K562 (cell line): ENCODE measurements at regions not wholly inside any gene's neighbourhood (a gene's known extent, or its start where the extent isn't known, plus 50 kb on each side); places are given as distances from the start of the nearest gene placed in this dataset.

ENCODE experiments used
- ATAC-seq: fragments of 200-7000 bp; cut with Tn5 transposase; 3 replicates; pipeline ENCODE4 v1.9.1; 2020; ENCODE audit warnings: moderate library complexity
- BruUV-seq: library from RNA; stranded (reverse); fragments of 400-500 nt; replicated peaks from 2 replicates; lab custom pipeline; 2021; lab: Mats Ljungman, UMichigan
- CTCF ChIA-PET: fragments of 300-600 bp; formaldehyde crosslinking; extraction: SDS; loops from one replicate; lab custom pipeline; 2021; ENCODE audit warnings: low intra/inter-chr PET ratio; lab: Yijun Ruan, JAX
- POLR2A ChIA-PET: fragments of 300-600, 350-650 bp; sonication (Branson Sonifier 250); formaldehyde crosslinking; extraction: SDS; loops from one replicate; lab custom pipeline; 2021; ENCODE audit warnings: antibody characterized with exemption, inconsistent platforms; lab: Yijun Ruan, JAX
- DNase-seq, 4 experiments: peaks; one replicate each; pipeline versions ENCODE4 v3.0.0 to v3.0.0-alpha.2; 2011 to 2018; ENCODE audit warnings: low spot score in 3 of 4, mixed read lengths in 3 of 4; ENCODE audit errors: extremely low read depth in 1 of 4
- FAIRE-seq: peaks from 2 replicates; lab custom pipeline; 2011; peaks lifted over from hg19 to GRCh38; lab: Jason Lieb, UNC
- H2AFZ ChIP-seq: 2 replicates; pipeline ENCODE4 v1.6.0; 2011; ENCODE audit warnings: low read depth, low read length, control low read depth, inconsistent platforms
- H3K27ac ChIP-seq: fragments of 200-600 bp; 3 replicates; pipeline ENCODE4 v1.8.0; 2011; ENCODE audit warnings: low read depth, mild to moderate bottlenecking, control low read depth, inconsistent platforms, low read length, moderate library complexity, mixed read lengths; ENCODE audit errors: extremely low read depth
- H3K27me3 ChIP-seq, 2 experiments: fragments of 300-600 bp in 1 of 2; 2 replicates in 1 of 2; 3 replicates in 1 of 2; pipeline versions ENCODE4 v1.6.0 to v1.8.0; 2011; ENCODE audit warnings: inconsistent platforms in 2 of 2, low read length in 2 of 2, mild to moderate bottlenecking in 1 of 2, mixed read lengths in 1 of 2, moderate library complexity in 1 of 2; ENCODE audit not compliant: control insufficient read depth in 2 of 2, insufficient read depth in 2 of 2
- H3K36me3 ChIP-seq: fragments of 300-600 bp; 3 replicates; pipeline ENCODE4 v1.8.0; 2011; ENCODE audit warnings: mild to moderate bottlenecking, low read length, inconsistent platforms; ENCODE audit not compliant: control insufficient read depth, insufficient read depth
- H3K4me1 ChIP-seq, 2 experiments: fragments of 200-600 bp in 1 of 2; replicated peaks in 1 of 2; 2 replicates in 1 of 2; 3 replicates in 1 of 2; pipeline versions ENCODE4 v1.5.1 to v1.8.0; 2011; ENCODE audit warnings: inconsistent platforms in 2 of 2, low read length in 2 of 2, mild to moderate bottlenecking in 1 of 2, mixed read lengths in 1 of 2, moderate library complexity in 1 of 2; ENCODE audit not compliant: control insufficient read depth in 2 of 2, insufficient read depth in 2 of 2
- H3K4me2 ChIP-seq: 2 replicates; pipeline ENCODE4 v1.6.1; 2011; ENCODE audit warnings: low read length, control low read depth, inconsistent platforms, mixed read lengths; ENCODE audit not compliant: insufficient read depth
- H3K4me3 ChIP-seq: fragments of 200-600 bp; sonication (generic), shearing (Covaris generic); 2 replicates; pipeline ENCODE4 v1.5.1; 2016; ENCODE audit warnings: control low read depth, inconsistent platforms
- H3K79me2 ChIP-seq: fragments of 200-600 bp; 3 replicates; pipeline ENCODE4 v1.8.0; 2011; ENCODE audit warnings: low read length, inconsistent platforms; ENCODE audit not compliant: control insufficient read depth, insufficient read depth
- H3K9ac ChIP-seq, 2 experiments: 2 replicates each; pipeline versions ENCODE4 v1.6.0 to v1.6.1; 2011; ENCODE audit warnings: low read depth in 2 of 2, low read length in 2 of 2, control low read depth in 1 of 2, inconsistent platforms in 1 of 2, mild to moderate bottlenecking in 1 of 2, mixed read lengths in 1 of 2; ENCODE audit not compliant: insufficient read depth in 1 of 2
- H3K9me1 ChIP-seq: one replicate; pipeline ENCODE4 v1.6.0; 2011; ENCODE audit warnings: inconsistent platforms, mild to moderate bottlenecking, low read length, moderate library complexity; ENCODE audit not compliant: control insufficient read depth, insufficient read depth
- H3K9me3 ChIP-seq: replicated peaks from 2 replicates; pipeline ENCODE4 v1.5.1; 2011; ENCODE audit warnings: low read depth, low read length, inconsistent platforms; ENCODE audit not compliant: control insufficient read depth, insufficient read depth
- H4K20me1 ChIP-seq: replicated peaks from 2 replicates; pipeline ENCODE4 v1.6.1; 2011; ENCODE audit warnings: low read length, inconsistent platforms, mixed read lengths; ENCODE audit not compliant: control insufficient read depth, insufficient read depth
- CREBBP ChIP-seq: IDR thresholded peaks from one replicate; pipeline ENCODE4 v1.6.1; 2012; ENCODE audit warnings: low read depth, mild to moderate bottlenecking, control low read depth, inconsistent platforms, low read length
- GTF2A2 ChIP-seq: IDR thresholded peaks from 2 replicates; pipeline ENCODE4 v1.6.1; 2016; ENCODE audit warnings: mild to moderate bottlenecking, missing genetic modification characterization, missing compliant biosample characterization
- MBD2 ChIP-seq: sonication (generic); IDR thresholded peaks from 2 replicates; pipeline ENCODE4 v1.6.1; 2016; ENCODE audit warnings: low read depth, borderline replicate concordance
- NONO ChIP-seq, 2 experiments: fragments of 200-400 bp in 1 of 2; fragments of 450-650 bp in 1 of 2; formaldehyde crosslinking in 1 of 2; IDR thresholded peaks; 2 replicates each; pipeline ENCODE4 v1.6.1; 2017; ENCODE audit warnings: low read depth in 2 of 2, mild to moderate bottlenecking in 2 of 2, moderate library complexity in 2 of 2, low read length in 1 of 2
- POLR2AphosphoS2 ChIP-seq: IDR thresholded peaks from 2 replicates; pipeline ENCODE4 v1.6.1; 2012; ENCODE audit warnings: low read length, improper control_type of control experiment
- RBM25 ChIP-seq: fragments of 200-400 bp; formaldehyde crosslinking; IDR thresholded peaks from 2 replicates; pipeline ENCODE4 v1.6.1; 2018; ENCODE audit warnings: low read length, low read depth, moderate library complexity; ENCODE audit not compliant: severe bottlenecking
- ZFX ChIP-seq: sonication (generic); formaldehyde crosslinking; IDR thresholded peaks from 2 replicates; pipeline ENCODE4 v1.8.0; 2022; ENCODE audit warnings: mild to moderate bottlenecking, missing genetic modification reagents, moderate library complexity
- ZNF589 ChIP-seq: fragments of 200-800 bp; sonication (Bioruptor generic); IDR thresholded peaks from 2 replicates; pipeline ENCODE4 v1.6.1; 2016; ENCODE audit warnings: low read depth, missing genetic modification characterization, missing compliant biosample characterization
- WGBS: fragments of 100-300 bp; shearing (Covaris generic); methylation state at CpG from one replicate; pipeline ENCODE4 v1.1.6; 2016; ENCODE audit warnings: low coverage, mixed read lengths; ENCODE audit not compliant: insufficient coverage; ENCODE audit errors: missing lambda C conversion rate; 5-methylcytosine and 5-hydroxymethylcytosine counted together
- in situ Hi-C: fragments of 300-500 bp; cut with MboI; formaldehyde crosslinking; loops from 4 replicates; pipeline ENCODE4 v1.15.0; 2018; ENCODE audit warnings: inconsistent platforms, mixed read lengths
- intact Hi-C: fragments of 100-400 bp; cut with micrococcal nuclease; formaldehyde crosslinking; loops from 2 replicates; pipeline ENCODE4 v1.14.2; 2022
- TF ChIP-seq, protein P1 (sequence below): sonication (generic); formaldehyde crosslinking; IDR thresholded peaks from 2 replicates; pipeline ENCODE4 v1.9.0; 2022; ENCODE audit warnings: mild to moderate bottlenecking, missing genetic modification reagents
- TF ChIP-seq, protein P2 (sequence below): fragments of 250-450 bp; sonication (Bioruptor Pico); IDR thresholded peaks from 2 replicates; pipeline ENCODE4 v1.5.0; 2022; ENCODE audit warnings: mild to moderate bottlenecking
- TF ChIP-seq, protein P3 (sequence below): fragments of 450-650 bp; IDR thresholded peaks from 2 replicates; pipeline ENCODE4 v1.6.1; 2016; ENCODE audit warnings: mild to moderate bottlenecking
- TF ChIP-seq, protein P4 (sequence below): fragments of 250-450 bp; sonication (Bioruptor Pico); IDR thresholded peaks from 2 replicates; pipeline ENCODE4 v1.4.0; 2020; ENCODE audit warnings: mild to moderate bottlenecking, moderate library complexity

DNA sequence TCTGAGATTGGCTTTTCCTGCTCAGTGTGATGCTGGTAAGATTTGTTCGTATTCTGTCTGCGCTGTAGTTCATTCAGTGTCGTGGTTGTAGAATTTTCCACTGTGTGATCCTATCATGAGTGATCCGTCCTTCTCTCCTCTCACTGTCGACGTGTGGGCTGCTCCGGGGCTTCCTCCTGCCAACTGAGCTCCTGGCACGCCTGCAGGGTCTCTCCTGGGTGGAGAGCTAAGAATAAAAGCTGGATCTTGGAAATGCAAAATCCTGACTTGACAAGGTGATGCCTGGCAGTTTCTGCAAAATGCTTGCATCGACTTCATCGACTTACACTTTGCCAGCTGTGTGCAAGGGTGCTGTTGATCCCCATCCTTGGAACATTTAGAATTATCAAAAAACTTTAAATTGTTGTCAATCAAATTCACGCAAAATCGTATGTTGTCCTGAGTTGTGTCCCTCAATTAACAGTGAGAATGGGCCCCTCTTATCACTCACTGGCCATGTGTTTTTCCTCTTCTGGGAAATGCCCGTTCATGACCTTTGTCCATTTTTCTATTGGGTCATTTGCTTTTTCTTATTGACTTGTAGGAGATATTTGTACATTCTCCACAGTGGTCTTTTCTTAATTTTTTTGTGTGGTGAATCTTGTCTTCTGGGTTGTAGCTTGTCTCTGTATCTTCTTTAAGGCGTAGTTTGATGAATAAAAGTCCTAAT is 125.5 kb downstream of the CRYAA start:
- no peak for FAIRE-seq
- H3K36me3 ChIP-seq: no peaks in the 10 kb centered on the region
- no peak overlapping the region for H3K4me2 ChIP-seq
- no peaks in the 10 kb centered on the region for H4K20me1 ChIP-seq
- H3K9me3 ChIP-seq: no peaks in the 10 kb centered on the region; the same call in 1 of the 2 replicates
- no peak overlapping the region for H3K9ac ChIP-seq
- CTCF ChIA-PET: no interaction called here
- no TSS peak for BruUV-seq
- no peaks in the 10 kb centered on the region for H3K9me1 ChIP-seq
- H3K27ac ChIP-seq: no peak overlapping the region
- no peak overlapping the region for H2AFZ ChIP-seq
- intact Hi-C loops (no loop called here), in situ Hi-C loops (no loop called here)
- no peak for DNase-seq
- no peak for ATAC-seq
- H3K4me1 ChIP-seq: peaks cover 0 to 9% of the 10 kb centered on the region in 2 experiments; a peak in 1 of 5 replicates
- POLR2A ChIA-PET: interaction anchor here (1.3 kb wide), 1 partner anchor 8 kb away, joined by 3 read pairs; no protein-coding TSS in a partner anchor
- H3K27me3 ChIP-seq: peaks cover 35 to 71% of the 10 kb centered on the region in 2 experiments; a peak in 4 of 5 replicates
- no peak overlapping the region for H3K4me3 ChIP-seq
- WGBS: under 1% methylated on average over 14 of the region's 14 CpGs
- no peaks in the 10 kb centered on the region for H3K79me2 ChIP-seq
- TF ChIP-seq MBD2 (no peak), GTF2A2 (tag) (no peak), ZFX (CRISPR knock-in tag) (no peak), RBM25 (no peak), POLR2AphosphoS2 (no peak), ZNF589 (CRISPR knock-in tag) (no peak), NONO (IDR thresholded peaks at IDR 0.05; ENCODE audit: low read depth in 2 of 2, low read length in 1 of 2) (no peak), CREBBP (no peak)
- TF ChIP-seq, protein P1, sequence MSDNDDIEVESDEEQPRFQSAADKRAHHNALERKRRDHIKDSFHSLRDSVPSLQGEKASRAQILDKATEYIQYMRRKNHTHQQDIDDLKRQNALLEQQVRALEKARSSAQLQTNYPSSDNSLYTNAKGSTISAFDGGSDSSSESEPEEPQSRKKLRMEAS (CRISPR knock-in tag): no peak
- TF ChIP-seq, protein P2, sequence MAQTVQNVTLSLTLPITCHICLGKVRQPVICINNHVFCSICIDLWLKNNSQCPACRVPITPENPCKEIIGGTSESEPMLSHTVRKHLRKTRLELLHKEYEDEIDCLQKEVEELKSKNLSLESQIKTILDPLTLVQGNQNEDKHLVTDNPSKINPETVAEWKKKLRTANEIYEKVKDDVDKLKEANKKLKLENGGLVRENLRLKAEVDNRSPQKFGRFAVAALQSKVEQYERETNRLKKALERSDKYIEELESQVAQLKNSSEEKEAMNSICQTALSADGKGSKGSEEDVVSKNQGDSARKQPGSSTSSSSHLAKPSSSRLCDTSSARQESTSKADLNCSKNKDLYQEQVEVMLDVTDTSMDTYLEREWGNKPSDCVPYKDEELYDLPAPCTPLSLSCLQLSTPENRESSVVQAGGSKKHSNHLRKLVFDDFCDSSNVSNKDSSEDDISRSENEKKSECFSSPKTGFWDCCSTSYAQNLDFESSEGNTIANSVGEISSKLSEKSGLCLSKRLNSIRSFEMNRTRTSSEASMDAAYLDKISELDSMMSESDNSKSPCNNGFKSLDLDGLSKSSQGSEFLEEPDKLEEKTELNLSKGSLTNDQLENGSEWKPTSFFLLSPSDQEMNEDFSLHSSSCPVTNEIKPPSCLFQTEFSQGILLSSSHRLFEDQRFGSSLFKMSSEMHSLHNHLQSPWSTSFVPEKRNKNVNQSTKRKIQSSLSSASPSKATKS (CRISPR knock-in tag): no peak
- TF ChIP-seq, protein P3, sequence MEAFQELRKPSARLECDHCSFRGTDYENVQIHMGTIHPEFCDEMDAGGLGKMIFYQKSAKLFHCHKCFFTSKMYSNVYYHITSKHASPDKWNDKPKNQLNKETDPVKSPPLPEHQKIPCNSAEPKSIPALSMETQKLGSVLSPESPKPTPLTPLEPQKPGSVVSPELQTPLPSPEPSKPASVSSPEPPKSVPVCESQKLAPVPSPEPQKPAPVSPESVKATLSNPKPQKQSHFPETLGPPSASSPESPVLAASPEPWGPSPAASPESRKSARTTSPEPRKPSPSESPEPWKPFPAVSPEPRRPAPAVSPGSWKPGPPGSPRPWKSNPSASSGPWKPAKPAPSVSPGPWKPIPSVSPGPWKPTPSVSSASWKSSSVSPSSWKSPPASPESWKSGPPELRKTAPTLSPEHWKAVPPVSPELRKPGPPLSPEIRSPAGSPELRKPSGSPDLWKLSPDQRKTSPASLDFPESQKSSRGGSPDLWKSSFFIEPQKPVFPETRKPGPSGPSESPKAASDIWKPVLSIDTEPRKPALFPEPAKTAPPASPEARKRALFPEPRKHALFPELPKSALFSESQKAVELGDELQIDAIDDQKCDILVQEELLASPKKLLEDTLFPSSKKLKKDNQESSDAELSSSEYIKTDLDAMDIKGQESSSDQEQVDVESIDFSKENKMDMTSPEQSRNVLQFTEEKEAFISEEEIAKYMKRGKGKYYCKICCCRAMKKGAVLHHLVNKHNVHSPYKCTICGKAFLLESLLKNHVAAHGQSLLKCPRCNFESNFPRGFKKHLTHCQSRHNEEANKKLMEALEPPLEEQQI: no peak
- TF ChIP-seq, protein P4, sequence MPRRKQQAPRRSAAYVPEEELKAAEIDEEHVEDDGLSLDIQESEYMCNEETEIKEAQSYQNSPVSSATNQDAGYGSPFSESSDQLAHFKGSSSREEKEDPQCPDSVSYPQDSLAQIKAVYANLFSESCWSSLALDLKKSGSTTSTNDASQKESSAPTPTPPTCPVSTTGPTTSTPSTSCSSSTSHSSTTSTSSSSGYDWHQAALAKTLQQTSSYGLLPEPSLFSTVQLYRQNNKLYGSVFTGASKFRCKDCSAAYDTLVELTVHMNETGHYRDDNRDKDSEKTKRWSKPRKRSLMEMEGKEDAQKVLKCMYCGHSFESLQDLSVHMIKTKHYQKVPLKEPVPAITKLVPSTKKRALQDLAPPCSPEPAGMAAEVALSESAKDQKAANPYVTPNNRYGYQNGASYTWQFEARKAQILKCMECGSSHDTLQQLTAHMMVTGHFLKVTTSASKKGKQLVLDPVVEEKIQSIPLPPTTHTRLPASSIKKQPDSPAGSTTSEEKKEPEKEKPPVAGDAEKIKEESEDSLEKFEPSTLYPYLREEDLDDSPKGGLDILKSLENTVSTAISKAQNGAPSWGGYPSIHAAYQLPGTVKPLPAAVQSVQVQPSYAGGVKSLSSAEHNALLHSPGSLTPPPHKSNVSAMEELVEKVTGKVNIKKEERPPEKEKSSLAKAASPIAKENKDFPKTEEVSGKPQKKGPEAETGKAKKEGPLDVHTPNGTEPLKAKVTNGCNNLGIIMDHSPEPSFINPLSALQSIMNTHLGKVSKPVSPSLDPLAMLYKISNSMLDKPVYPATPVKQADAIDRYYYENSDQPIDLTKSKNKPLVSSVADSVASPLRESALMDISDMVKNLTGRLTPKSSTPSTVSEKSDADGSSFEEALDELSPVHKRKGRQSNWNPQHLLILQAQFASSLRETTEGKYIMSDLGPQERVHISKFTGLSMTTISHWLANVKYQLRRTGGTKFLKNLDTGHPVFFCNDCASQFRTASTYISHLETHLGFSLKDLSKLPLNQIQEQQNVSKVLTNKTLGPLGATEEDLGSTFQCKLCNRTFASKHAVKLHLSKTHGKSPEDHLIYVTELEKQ (CRISPR knock-in tag): no peak
